ENCODE measurements at regions not wholly inside any gene's neighbourhood (a gene's known extent, or its start where the extent isn't known, plus 50 kb on each side); places are given as distances from the start of the nearest gene placed in this dataset.
"Not testable (repeated sequence)": the region's sequence is repeated elsewhere in the genome, so short reads cannot be mapped to it uniquely, and the experiment has no call there.

DNA sequence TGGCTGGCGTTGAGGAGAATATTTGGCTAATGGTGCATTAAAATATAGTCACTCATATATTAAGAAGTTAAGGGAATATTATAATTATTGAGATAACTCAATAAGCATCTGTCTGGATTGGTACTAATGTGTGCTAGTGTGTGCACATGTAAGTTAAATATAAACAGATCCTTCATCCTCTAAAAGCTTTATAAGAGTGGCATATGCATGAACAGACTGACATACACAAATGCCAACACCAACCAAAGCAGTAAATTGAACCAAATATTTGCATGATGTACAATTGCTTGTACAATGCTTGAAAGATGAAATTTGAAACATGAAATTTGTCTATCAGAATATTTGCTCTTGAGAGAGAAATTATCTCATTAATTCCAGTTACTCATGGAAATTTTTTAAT is 344.9 kb downstream of the ADGRL2 start:
- WGBS, 4 donors: 82 to 85% (median 85%) methylated on average over 1 of the region's 1 CpG
- H3K9me3 ChIP-seq (replicated peaks in 1 of 3): no peaks in the 10 kb centered on the region
- no peaks in the 10 kb centered on the region for H3K36me3 ChIP-seq (replicated peaks in 1 of 2)
- no peaks in the 10 kb centered on the region for H3K27me3 ChIP-seq
- no peaks in the 10 kb centered on the region for H3K4me1 ChIP-seq (replicated peaks in 1 of 2)
- no peak overlapping the region for H3K27ac ChIP-seq
- intact Hi-C loops (cut with DNase I): no loop called here
- H3K4me3 ChIP-seq: no peak overlapping the region
- no peak for DNase-seq
- TF ChIP-seq POLR2A (IDR thresholded peaks at IDR 0.05): no peak
- TF ChIP-seq, protein P1, sequence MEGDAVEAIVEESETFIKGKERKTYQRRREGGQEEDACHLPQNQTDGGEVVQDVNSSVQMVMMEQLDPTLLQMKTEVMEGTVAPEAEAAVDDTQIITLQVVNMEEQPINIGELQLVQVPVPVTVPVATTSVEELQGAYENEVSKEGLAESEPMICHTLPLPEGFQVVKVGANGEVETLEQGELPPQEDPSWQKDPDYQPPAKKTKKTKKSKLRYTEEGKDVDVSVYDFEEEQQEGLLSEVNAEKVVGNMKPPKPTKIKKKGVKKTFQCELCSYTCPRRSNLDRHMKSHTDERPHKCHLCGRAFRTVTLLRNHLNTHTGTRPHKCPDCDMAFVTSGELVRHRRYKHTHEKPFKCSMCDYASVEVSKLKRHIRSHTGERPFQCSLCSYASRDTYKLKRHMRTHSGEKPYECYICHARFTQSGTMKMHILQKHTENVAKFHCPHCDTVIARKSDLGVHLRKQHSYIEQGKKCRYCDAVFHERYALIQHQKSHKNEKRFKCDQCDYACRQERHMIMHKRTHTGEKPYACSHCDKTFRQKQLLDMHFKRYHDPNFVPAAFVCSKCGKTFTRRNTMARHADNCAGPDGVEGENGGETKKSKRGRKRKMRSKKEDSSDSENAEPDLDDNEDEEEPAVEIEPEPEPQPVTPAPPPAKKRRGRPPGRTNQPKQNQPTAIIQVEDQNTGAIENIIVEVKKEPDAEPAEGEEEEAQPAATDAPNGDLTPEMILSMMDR (IDR thresholded peaks at IDR 0.05): no peak

DNA sequence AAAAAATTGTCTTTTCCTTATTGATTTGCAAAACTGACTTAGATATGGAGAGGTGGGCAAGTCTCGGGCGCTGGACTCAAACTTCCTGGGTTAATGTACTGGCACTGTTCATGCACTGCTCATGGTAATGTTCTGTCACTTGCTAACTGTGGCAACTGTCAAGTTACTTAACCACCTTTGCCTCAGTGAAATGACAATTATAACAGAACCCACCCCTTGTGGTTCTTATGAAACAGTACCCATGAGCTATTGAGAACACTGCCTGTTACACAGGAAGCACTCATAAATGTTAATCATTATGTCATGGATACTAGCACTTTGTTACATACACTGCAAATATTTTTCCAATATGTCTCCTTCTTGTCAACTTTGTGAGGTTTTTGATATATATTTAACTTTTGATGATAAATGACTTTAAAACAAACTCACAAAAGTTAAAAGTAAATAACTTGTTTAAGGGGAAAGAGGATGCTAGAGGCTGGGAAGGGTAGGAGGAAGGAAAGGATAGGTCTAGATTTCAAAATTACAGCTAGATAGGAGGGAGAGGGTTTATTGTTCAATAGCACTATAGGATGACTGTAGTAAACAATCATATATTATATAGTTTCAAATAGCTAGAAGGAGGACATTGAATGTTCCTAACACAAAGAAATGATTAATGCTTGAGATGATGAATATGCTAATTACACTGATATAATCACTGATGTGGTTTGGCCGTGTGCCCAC is 342.5 kb downstream of the ADGRL2 start:
- no peak for DNase-seq
- Histone ChIP-seq H3K4me1 (replicated peaks in 1 of 2) (no peaks in the 10 kb centered on the region), H3K27ac (no peak overlapping the region), H3K27me3 (no peaks in the 10 kb centered on the region), H3K9me3 (replicated peaks in 1 of 3) (no peaks in the 10 kb centered on the region), H3K4me3 (no peak overlapping the region), H3K36me3 (replicated peaks in 1 of 2) (no peaks in the 10 kb centered on the region)
- intact Hi-C loops (cut with DNase I): no loop called here
- no peak for TF ChIP-seq POLR2A (IDR thresholded peaks at IDR 0.05)
- TF ChIP-seq, protein P1 (IDR thresholded peaks at IDR 0.05): no peak
- WGBS, 4 donors: 80 to 85% (median 81%) methylated on average over 3 of the region's 3 CpGs

DNA sequence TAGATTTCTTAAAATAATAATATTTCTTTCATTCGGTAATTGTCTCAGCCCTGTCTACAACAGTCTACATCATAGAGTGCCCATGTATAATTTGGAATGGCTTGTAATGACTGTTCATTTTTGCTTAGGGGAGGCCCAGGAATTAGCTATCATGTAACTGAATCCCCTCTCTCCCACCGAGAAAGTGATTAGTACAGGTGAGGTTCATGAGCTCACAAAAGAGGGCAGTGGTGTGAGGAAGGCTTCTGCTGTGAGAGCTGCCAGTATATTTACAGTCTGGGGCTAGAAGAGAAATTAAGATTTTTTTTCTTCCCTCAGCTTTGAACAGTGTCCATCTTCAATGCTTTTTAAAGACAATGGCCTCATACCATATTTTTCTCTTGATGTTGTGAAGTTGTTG is 340.7 kb downstream of the ADGRL2 start:
- WGBS, 4 donors: 69 to 82% (median 71%) methylated on average over 2 of the region's 2 CpGs

DNA sequence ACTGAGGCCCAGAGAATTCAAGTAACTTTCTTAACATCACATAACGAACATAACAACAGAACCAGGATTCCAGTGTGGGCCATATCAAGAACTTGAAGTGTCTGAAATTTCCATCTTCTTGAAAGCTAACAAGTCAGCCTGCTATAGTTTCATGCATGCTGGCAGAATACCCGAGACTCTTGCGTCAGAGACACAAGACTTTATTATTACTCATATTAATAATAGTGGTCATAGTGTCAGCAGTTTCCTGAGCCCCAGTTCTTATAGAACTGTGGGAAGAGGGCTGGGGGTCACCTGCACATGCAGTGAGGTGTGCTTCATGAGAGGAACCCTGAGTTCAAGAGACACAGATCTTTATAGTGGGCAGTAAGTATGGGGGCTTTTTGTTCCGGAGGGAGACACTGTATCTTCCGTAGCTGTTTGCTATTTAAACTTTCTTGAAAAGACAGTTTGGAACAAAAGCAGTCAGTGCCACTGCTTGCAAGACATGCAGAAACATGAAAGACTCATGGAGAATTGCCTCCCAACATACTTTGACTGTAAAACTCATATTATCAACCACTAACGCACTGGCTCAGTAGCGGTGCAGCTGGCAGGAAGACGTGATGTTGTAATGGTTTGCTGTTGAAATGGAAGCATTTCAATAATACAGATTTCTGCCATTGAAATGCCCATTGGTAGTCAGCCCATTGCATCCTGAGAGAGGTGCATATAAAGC is 339.2 kb downstream of the ADGRL2 start:
- Histone ChIP-seq H3K9me3 (replicated peaks in 1 of 3) (no peaks in the 10 kb centered on the region), H3K27me3 (no peaks in the 10 kb centered on the region), H3K4me1 (replicated peaks in 1 of 2) (no peaks in the 10 kb centered on the region), H3K4me3 (no peak overlapping the region), H3K27ac (no peak overlapping the region), H3K36me3 (replicated peaks in 1 of 2) (no peaks in the 10 kb centered on the region)
- TF ChIP-seq, protein P1 (IDR thresholded peaks at IDR 0.05): no peak
- no peak for TF ChIP-seq POLR2A (IDR thresholded peaks at IDR 0.05)
- DNase-seq: no peak
- 84 to 93% (median 89%) methylated on average over 8 of the region's 8 CpGs for WGBS, 4 donors
- intact Hi-C loops (cut with DNase I): no loop called here

More for the DNA sequence above, 340.7 kb downstream of the ADGRL2 start:
- no peaks in the 10 kb centered on the region for H3K4me1 ChIP-seq (replicated peaks in 1 of 2)
- no peaks in the 10 kb centered on the region for H3K27me3 ChIP-seq
- intact Hi-C loops (cut with DNase I): no loop called here
- DNase-seq: no peak
- no peak overlapping the region for H3K27ac ChIP-seq
- no peaks in the 10 kb centered on the region for H3K36me3 ChIP-seq (replicated peaks in 1 of 2)
- TF ChIP-seq, protein P1 (IDR thresholded peaks at IDR 0.05): no peak
- TF ChIP-seq POLR2A (IDR thresholded peaks at IDR 0.05): no peak
- H3K9me3 ChIP-seq (replicated peaks in 1 of 3): no peaks in the 10 kb centered on the region
- H3K4me3 ChIP-seq: no peak overlapping the region

DNA sequence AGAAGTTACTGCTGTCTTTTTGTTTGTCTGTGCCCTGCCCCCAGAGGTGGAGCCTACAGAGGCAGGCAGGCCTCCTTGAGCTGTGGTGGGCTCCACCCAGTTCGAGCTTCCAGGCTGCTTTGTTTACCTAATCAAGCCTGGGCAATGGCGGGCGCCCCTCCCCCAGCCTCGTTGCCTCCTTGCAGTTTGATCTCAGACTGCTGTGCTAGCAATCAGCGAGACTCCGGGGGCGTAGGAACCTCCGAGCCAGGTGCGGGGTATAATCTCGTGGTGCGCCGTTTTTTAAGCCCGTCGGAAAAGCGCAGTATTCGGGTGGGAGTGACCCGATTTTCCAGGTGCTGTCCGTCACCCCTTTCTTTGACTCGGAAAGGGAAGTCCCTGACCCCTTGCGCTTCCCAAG is 335.6 kb downstream of the ADGRL2 start:
- H3K27me3 ChIP-seq; intact Hi-C loops (cut with DNase I); H3K9me3 ChIP-seq (replicated peaks in 1 of 3); DNase-seq; H3K27ac ChIP-seq; H3K4me3 ChIP-seq; H3K36me3 ChIP-seq (replicated peaks in 1 of 2); H3K4me1 ChIP-seq (replicated peaks in 1 of 2): not testable (repeated sequence)
- WGBS, 4 donors: 90 to 94% (median 92%) methylated on average over 9 to 20 of the region's 20 CpGs

All from adrenal gland (tissue), 9 donors.